Cardiac muscle cell (in vitro differentiated cells and primary cell): ENCODE measurements at regions not wholly inside any gene's neighbourhood (a gene's known extent, or its start where the extent isn't known, plus 50 kb on each side); places are given as distances from the start of the nearest gene placed in this dataset.

Experiments
- DNase-seq, 2 donors: peaks; one replicate each; pipeline versions ENCODE4 v3.0.0 to v3.0.0-alpha.2; 2010 to 2017; ENCODE audit warnings: low read depth in 1 of 2, low spot score in 1 of 2
- H3K27ac ChIP-seq: fragments of 200-600 bp; sonication (generic); 2 replicates; pipeline ENCODE4 v1.5.1; 2016
- H3K27me3 ChIP-seq: fragments of 200-600 bp; sonication (generic); 2 replicates; pipeline ENCODE4 v1.6.0; 2016; ENCODE audit warnings: control low read depth
- H3K36me3 ChIP-seq: fragments of 200-600 bp; sonication (generic); 2 replicates; pipeline ENCODE4 v1.5.1; 2016; ENCODE audit warnings: control low read depth
- H3K4me1 ChIP-seq: fragments of 200-600 bp; sonication (generic); 2 replicates; pipeline ENCODE4 v1.8.1; 2017; ENCODE audit warnings: low read depth, mild to moderate bottlenecking, mixed run types
- H3K4me3 ChIP-seq: fragments of 200-600 bp; sonication (generic); 2 replicates; pipeline ENCODE4 v1.5.1; 2016; ENCODE audit warnings: mild to moderate bottlenecking
- H3K9me3 ChIP-seq: fragments of 200-600 bp; sonication (generic); 2 replicates; pipeline ENCODE4 v1.5.1; 2017; ENCODE audit warnings: low read depth, mild to moderate bottlenecking, control low read depth
- TF ChIP-seq, protein P1 (sequence below): IDR thresholded peaks from 2 replicates; pipeline ENCODE4 v1.5.1; 2012; ENCODE audit warnings: low read depth, mild to moderate bottlenecking, low read length

GRCh38 chr6:74928203-74928602 is 277.6 kb downstream of the COL12A1 start:
- H3K9me3 ChIP-seq, result no peaks in the 10 kb centered on the region
- no peak overlapping the region for H3K27ac ChIP-seq
- no peak for DNase-seq

DNA sequence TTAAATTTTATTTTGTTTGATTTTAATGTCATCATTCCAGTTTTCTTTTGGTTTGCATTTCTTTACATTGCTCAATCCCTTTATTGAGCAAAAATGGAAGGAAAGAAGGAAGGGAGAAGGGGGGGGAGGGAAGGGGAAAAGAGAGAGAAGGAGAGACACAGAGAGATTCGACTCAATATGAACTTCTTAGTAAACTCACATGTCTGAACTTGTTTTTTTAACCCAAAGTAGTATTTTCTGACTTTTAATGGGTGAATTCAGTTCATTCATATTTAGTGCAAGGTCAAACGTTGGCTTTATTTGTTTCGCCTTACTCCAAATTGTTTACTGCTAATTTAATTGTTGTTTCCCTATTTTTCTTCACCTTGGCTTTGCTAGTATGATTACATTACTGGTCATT is 278.6 kb downstream of the COL12A1 start:
- DNase-seq, result no peak
- Histone ChIP-seq H3K36me3 (no peaks in the 10 kb centered on the region), H3K4me1 (no peaks in the 10 kb centered on the region), H3K9me3 (no peaks in the 10 kb centered on the region), H3K27me3 (peaks cover 3% of the 10 kb centered on the region), H3K27ac (no peak overlapping the region), H3K4me3 (no peak overlapping the region)
- TF ChIP-seq, protein P1, sequence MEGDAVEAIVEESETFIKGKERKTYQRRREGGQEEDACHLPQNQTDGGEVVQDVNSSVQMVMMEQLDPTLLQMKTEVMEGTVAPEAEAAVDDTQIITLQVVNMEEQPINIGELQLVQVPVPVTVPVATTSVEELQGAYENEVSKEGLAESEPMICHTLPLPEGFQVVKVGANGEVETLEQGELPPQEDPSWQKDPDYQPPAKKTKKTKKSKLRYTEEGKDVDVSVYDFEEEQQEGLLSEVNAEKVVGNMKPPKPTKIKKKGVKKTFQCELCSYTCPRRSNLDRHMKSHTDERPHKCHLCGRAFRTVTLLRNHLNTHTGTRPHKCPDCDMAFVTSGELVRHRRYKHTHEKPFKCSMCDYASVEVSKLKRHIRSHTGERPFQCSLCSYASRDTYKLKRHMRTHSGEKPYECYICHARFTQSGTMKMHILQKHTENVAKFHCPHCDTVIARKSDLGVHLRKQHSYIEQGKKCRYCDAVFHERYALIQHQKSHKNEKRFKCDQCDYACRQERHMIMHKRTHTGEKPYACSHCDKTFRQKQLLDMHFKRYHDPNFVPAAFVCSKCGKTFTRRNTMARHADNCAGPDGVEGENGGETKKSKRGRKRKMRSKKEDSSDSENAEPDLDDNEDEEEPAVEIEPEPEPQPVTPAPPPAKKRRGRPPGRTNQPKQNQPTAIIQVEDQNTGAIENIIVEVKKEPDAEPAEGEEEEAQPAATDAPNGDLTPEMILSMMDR, result no peak

More at GRCh38 chr6:74928203-74928602, 277.6 kb downstream of the COL12A1 start:
- H3K27me3 ChIP-seq, result peaks cover 3% of the 10 kb centered on the region
- no peaks in the 10 kb centered on the region for H3K4me1 ChIP-seq
- H3K36me3 ChIP-seq, result no peaks in the 10 kb centered on the region
- TF ChIP-seq, protein P1, result no peak
- no peak overlapping the region for H3K4me3 ChIP-seq

DNA sequence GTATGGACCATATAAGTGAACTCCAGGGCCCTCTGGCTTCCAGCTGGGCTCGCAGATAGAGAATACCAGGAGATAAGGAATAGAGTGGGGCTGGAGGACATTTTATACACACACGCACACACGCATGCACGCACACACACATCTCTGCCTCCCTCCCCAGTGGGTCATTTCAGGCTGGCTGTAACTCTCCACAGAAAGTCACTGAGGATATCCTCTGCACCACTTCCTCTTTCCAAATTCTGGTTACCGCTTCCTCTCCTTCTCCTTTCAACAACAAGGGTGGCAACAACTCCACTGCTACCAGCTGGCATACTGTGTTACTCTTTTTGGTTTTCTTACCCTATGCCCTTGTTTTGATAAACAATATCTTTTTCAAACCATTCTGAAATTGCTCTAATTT is 280.2 kb downstream of the COL12A1 start:
- Histone ChIP-seq H3K27me3 (peaks cover under 1% of the 10 kb centered on the region), H3K36me3 (no peaks in the 10 kb centered on the region), H3K9me3 (no peaks in the 10 kb centered on the region), H3K27ac (no peak overlapping the region), H3K4me1 (no peaks in the 10 kb centered on the region), H3K4me3 (no peak overlapping the region)
- DNase-seq, result no peak
- TF ChIP-seq, protein P1, result no peak

- Histone ChIP-seq H3K27ac (no peak overlapping the region), H3K27me3 (no peaks in the 10 kb centered on the region), H3K4me1 (no peaks in the 10 kb centered on the region), H3K9me3 (no peaks in the 10 kb centered on the region), H3K4me3 (no peak overlapping the region), H3K36me3 (no peaks in the 10 kb centered on the region)
- DNase-seq, result no peak
- TF ChIP-seq, protein P1, result no peak
Measured at GRCh38 chr6:74914888-74915287, 291.0 kb downstream of the COL12A1 start.

GRCh38 chr6:74912234-74912633 is 293.6 kb downstream of the COL12A1 start:
- no peaks in the 10 kb centered on the region for H3K4me1 ChIP-seq
- H3K27ac ChIP-seq, result no peak overlapping the region
- TF ChIP-seq, protein P1, result no peak
- no peak for DNase-seq
- no peaks in the 10 kb centered on the region for H3K36me3 ChIP-seq
- H3K9me3 ChIP-seq, result no peaks in the 10 kb centered on the region
- H3K27me3 ChIP-seq, result no peaks in the 10 kb centered on the region
- H3K4me3 ChIP-seq, result no peak overlapping the region

DNA sequence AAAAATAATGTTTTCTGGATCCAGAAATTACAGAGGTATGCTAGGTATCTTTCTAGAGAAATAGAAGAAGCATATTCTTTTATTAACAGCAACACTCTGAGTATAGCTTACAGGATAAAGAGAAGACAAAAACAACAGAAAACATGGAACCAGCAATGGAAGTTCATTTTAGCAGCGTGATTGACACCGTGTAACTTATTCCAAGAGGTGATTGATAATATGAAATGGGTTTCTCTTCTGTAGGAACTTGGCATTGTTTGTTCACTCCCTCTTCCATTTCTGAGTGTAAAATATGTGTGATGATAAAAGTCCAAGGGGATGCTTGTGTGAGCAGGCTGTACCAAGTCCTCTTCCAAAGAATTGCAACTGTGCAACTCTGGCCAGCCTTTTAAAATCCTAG is 303.0 kb downstream of the COL12A1 start:
- Histone ChIP-seq H3K27ac (no peak overlapping the region), H3K4me1 (no peaks in the 10 kb centered on the region), H3K9me3 (no peaks in the 10 kb centered on the region), H3K4me3 (no peak overlapping the region), H3K36me3 (no peaks in the 10 kb centered on the region), H3K27me3 (no peaks in the 10 kb centered on the region)
- TF ChIP-seq, protein P1, result no peak
- DNase-seq, result no peak
